Heart left ventricle (tissue), 16 donors: ENCODE measurements at regions not wholly inside any gene's neighbourhood (a gene's known extent, or its start where the extent isn't known, plus 50 kb on each side); places are given as distances from the start of the nearest gene placed in this dataset.
A peak's percentile ranks its signal among the peaks of the same experiment; 100 is the strongest.

ENCODE experiments used
- ATAC-seq, 4 donors: fragments of 200-7000 bp; cut with Tn5 transposase; one replicate each; pipeline ENCODE4 v1.9.1; 2020 to 2022; ENCODE audit warnings: moderate library complexity in 4 of 4, mild to moderate bottlenecking in 3 of 4, moderate number of reproducible peaks in 1 of 4
- DNase-seq, 5 donors: peaks; one replicate each; pipeline ENCODE4 v3.0.0-alpha.2; 2020
- H3K27ac ChIP-seq, 12 donors: fragments of 200-600 bp; sonication (generic) in 4 of 12; one replicate each; pipeline versions ENCODE4 v1.5.0 to v1.8.0; 2016 to 2022; ENCODE audit warnings: mild to moderate bottlenecking in 2 of 12
- H3K27me3 ChIP-seq, 9 donors: fragments of 200-600 bp; sonication (generic) in 2 of 9; one replicate each; pipeline versions ENCODE4 v1.5.1 to v1.8.0; 2016 to 2022; ENCODE audit warnings: mild to moderate bottlenecking in 3 of 9
- H3K36me3 ChIP-seq, 9 donors: fragments of 200-600 bp; sonication (generic) in 2 of 9; one replicate each; pipeline versions ENCODE4 v1.5.0 to v1.8.0; 2018 to 2022; ENCODE audit warnings: mild to moderate bottlenecking in 2 of 9
- H3K4me1 ChIP-seq, 12 donors: fragments of 200-600 bp; sonication (generic) in 4 of 12; one replicate each; pipeline versions ENCODE4 v1.5.0 to v1.8.0; 2016 to 2022; ENCODE audit warnings: mild to moderate bottlenecking in 3 of 12
- H3K4me3 ChIP-seq, 12 donors: fragments of 200-600 bp; sonication (generic) in 4 of 12; one replicate each; pipeline versions ENCODE4 v1.5.0 to v1.8.0; 2017 to 2022; ENCODE audit warnings: mild to moderate bottlenecking in 9 of 12, moderate library complexity in 4 of 12
- H3K9me3 ChIP-seq, 12 donors: fragments of 200-600 bp; sonication (generic) in 4 of 12; one replicate each; pipeline versions ENCODE4 v1.5.0 to v1.8.0; 2016 to 2022; ENCODE audit warnings: mild to moderate bottlenecking in 1 of 12
- CTCF ChIP-seq, 12 donors: fragments of 200-600 bp; sonication (generic) in 4 of 12; IDR thresholded peaks; one replicate each; pipeline versions ENCODE4 v1.5.0 to v1.8.0; 2018 to 2022; ENCODE audit warnings: antibody characterized with exemption in 12 of 12, mild to moderate bottlenecking in 5 of 12
- POLR2A ChIP-seq, 2 donors: fragments of 450-650 bp; IDR thresholded peaks; one replicate each; pipeline ENCODE4 v1.6.1; 2017; ENCODE audit warnings: antibody characterized with exemption in 2 of 2, mild to moderate bottlenecking in 2 of 2, moderate library complexity in 2 of 2
- WGBS, 4 donors: extraction: QIAGEN DNeasy Blood & Tissue Kit in 2 of 4; methylation state at CpG; one replicate each; pipeline versions ENCODE4 v1.1.5 to v1.1.7; 2013 to 2018; 5-methylcytosine and 5-hydroxymethylcytosine counted together
- intact Hi-C, 10 donors: fragments of 100-400 bp; cut with DNase I; formaldehyde crosslinking; loops; one replicate each; pipeline versions ENCODE4 v1.11.1 to v1.14.2; 2022
- donor health status: ischemic (EF 13 %, LVEDD 7.1; RV severe dilation, severe dysfunction).
- donor health status: healthy with polysubstance abuse.
- donor health status: DM: no; HTN: yes; CAD: no.
- donor health status: DM: no; HTN: no; CAD: no.
- donor health status: ischemic (EF 25% LVEDD 6.9; RV normal size, moderate dysfunction).
- donor health status: ischemic (EF 25% LVEDD 5.7; RV mildly dilated, moderate dysfunction).
- donor health status: healthy.
- donor health status: DM: yes; HTN: yes; CAD: no.
- donor health status: ischemic (EF 35%, LVEDD 5.7; RV mildly dilated, moderate dysfunction).
- donor health status: nonischemic (EF 11% LVEDD 7.7; RV severe dilation, severe dysfunction).
- donor health status: DM: yes; HTN: yes; CAD: no.
- donor health status: PGD.
- donor health status: ischemic (EF 29% LVEDD 5.4; RV normal size, mild dysfunction).
- donor health status: nonischemic (EF 23%, LVEDD 6.1; RV moderate dilation, normal function).

GRCh38 chr6:132909742-132910141 is 95.4 kb downstream of the RPS12 start:
- Histone ChIP-seq H3K4me3 (no peak overlapping the region), H3K4me1 (no peaks in the 10 kb centered on the region), H3K36me3 (no peaks in the 10 kb centered on the region), H3K9me3 (no peaks in the 10 kb centered on the region), H3K27me3 (no peaks in the 10 kb centered on the region), H3K27ac (no peak overlapping the region)
- WGBS, 4 donors: 86 to 94% (median 92%) methylated on average over 1 of the region's 1 CpG
- ATAC-seq (no peak), DNase-seq (no peak)
- TF ChIP-seq CTCF (IDR thresholded peaks at IDR 0.05) (no peak), POLR2A (IDR thresholded peaks at IDR 0.05) (no peak)
- intact Hi-C loops: no loop called here

- DNase-seq: no peak
- no peak for TF ChIP-seq POLR2A (IDR thresholded peaks at IDR 0.05)
- no peak for TF ChIP-seq CTCF (IDR thresholded peaks at IDR 0.05)
- Histone ChIP-seq H3K4me3 (no peak overlapping the region), H3K9me3 (no peaks in the 10 kb centered on the region), H3K4me1 (no peaks in the 10 kb centered on the region), H3K27ac (no peak overlapping the region), H3K27me3 (no peaks in the 10 kb centered on the region), H3K36me3 (no peaks in the 10 kb centered on the region)
- intact Hi-C loops: no loop called here
- no peak for ATAC-seq
- whole genome bisulfite sequencing, 4 donors: 36 to 52% (median 40%) methylated on average over 2 of the region's 2 CpGs
Measured at GRCh38 chr6:132910759-132911158, 96.4 kb downstream of the RPS12 start.

- Histone ChIP-seq H3K9me3 (no peaks in the 10 kb centered on the region), H3K36me3 (no peaks in the 10 kb centered on the region), H3K4me1 (peaks cover 0 to 15% (median 7%) of the 10 kb centered on the region in 12 donors), H3K27me3 (no peaks in the 10 kb centered on the region), H3K4me3 (peak overlapping the region in 4 of 12 donors; percentile 6 to 21 (median 12)), H3K27ac (peak overlapping the region in 5 of 12 donors; percentile 8 to 50 (median 24))
- intact Hi-C loops: no loop called here
- ATAC-seq (peak; percentile 82 to 97 (median 91)), DNase-seq (peak; percentile 41 to 77 (median 63))
- 2 to 9% (median 7%) methylated on average over 4 of the region's 4 CpGs for WGBS, 4 donors
- TF ChIP-seq POLR2A (IDR thresholded peaks at IDR 0.05): no peak
- no peak for TF ChIP-seq CTCF (IDR thresholded peaks at IDR 0.05)
Measured at GRCh38 chr6:132919045-132919860, 104.9 kb downstream of the RPS12 start.

- TF ChIP-seq CTCF (IDR thresholded peaks at IDR 0.05) (no peak), POLR2A (IDR thresholded peaks at IDR 0.05) (no peak)
- intact Hi-C loops: no loop called here
Measured at GRCh38 chr6:132927713-132928112, 113.3 kb downstream of the RPS12 start.

More at GRCh38 chr6:132927713-132928112, 113.3 kb downstream of the RPS12 start:
- DNase-seq (no peak), ATAC-seq (no peak)
- Histone ChIP-seq H3K27ac (no peak overlapping the region), H3K4me1 (no peaks in the 10 kb centered on the region), H3K9me3 (no peaks in the 10 kb centered on the region), H3K36me3 (no peaks in the 10 kb centered on the region), H3K27me3 (peaks cover 0 to 4% (median 0%) of the 10 kb centered on the region in 9 donors), H3K4me3 (no peak overlapping the region)
- WGBS, 4 donors: 83 to 97% (median 90%) methylated on average over 4 of the region's 4 CpGs
